IPS-18a (cell line): ENCODE measurements at regions not wholly inside any gene's neighbourhood (a gene's known extent, or its start where the extent isn't known, plus 50 kb on each side); places are given as distances from the start of the nearest gene placed in this dataset.
A peak's percentile ranks its signal among the peaks of the same experiment; 100 is the strongest.

ENCODE experiments used
- H3K27ac ChIP-seq: one replicate; pipeline ENCODE4 v1.5.1; 2013; ENCODE audit warnings: low read length
- H3K27me3 ChIP-seq: one replicate; pipeline ENCODE4 v1.6.1; 2013; ENCODE audit warnings: mild to moderate bottlenecking, low read length; ENCODE audit not compliant: control insufficient read depth, insufficient read depth
- H3K36me3 ChIP-seq: one replicate; pipeline ENCODE4 v1.6.1; 2013; ENCODE audit warnings: low read depth, low read length; ENCODE audit not compliant: control insufficient read depth
- H3K4me1 ChIP-seq: one replicate; pipeline ENCODE4 v1.6.1; 2013; ENCODE audit warnings: low read depth, low read length; ENCODE audit not compliant: control insufficient read depth
- H3K4me3 ChIP-seq: one replicate; pipeline ENCODE4 v1.5.1; 2013; ENCODE audit warnings: low read length
- H3K9ac ChIP-seq: one replicate; pipeline ENCODE4 v1.6.1; 2013; ENCODE audit warnings: mild to moderate bottlenecking, low read length, moderate library complexity
- H3K9me3 ChIP-seq: one replicate; pipeline ENCODE4 v1.6.1; 2013; ENCODE audit warnings: low read depth, low read length; ENCODE audit not compliant: control insufficient read depth

DNA sequence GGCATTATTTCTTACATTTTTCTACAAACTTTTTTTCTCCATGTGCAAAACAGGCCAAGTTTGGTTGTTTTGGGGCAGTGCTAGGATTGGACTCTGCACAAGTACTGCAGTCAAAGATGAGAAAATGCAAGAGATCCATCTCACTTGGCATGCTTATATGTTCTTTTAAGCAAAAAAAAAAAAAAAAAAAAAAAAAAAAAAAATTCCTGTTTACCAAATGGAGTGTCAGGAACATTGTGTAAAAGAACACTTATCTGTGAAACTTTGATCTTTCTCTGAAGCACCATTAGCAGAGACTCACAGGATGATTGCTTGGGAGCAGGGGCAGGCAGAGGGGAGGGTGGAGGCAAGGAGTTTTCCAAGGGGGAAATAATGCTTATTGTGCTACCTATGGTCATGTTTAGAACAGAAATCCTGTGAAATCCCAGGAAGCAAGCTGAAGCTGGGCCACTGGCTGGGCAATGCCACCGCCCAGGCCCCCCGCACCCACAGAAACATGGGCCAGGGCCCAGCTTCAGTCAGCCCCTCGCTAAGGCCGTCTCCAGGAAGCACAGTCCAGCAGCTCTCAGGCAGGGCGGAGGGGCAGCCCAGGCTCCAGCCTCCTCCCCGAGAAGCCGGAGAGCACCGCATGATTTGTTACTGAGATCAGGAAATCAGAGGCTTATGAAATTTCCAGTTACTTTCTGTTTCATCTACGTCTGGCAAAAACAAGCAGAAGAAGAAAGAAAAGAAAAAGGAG, 229.4 kb downstream of the ZNF516 start:
- Histone ChIP-seq H3K4me1 (peaks cover 28% of the 10 kb centered on the region), H3K9me3 (no peaks in the 10 kb centered on the region), H3K9ac (no peak overlapping the region), H3K36me3 (no peaks in the 10 kb centered on the region), H3K4me3 (no peak overlapping the region), H3K27me3 (no peaks in the 10 kb centered on the region), H3K27ac (no peak overlapping the region)

DNA sequence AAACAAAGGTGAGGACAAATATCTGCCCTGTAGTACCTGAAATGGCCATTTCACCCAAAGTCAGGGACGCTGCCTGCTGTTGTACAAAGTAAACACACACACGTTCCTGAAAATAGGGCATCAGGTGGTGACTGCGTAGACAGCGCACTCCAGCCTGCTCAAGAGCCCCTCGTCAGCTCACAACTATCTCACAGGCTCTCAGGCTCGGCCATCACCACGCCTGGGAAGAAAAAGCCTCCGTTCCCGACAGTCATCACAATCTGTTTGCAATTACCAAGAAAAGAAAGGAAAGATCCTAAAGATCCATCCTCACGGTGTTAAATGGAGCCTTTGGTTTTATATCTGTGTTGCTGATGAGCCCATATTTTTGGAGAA, 230.2 kb downstream of the ZNF516 start:
- H3K9ac ChIP-seq = no peak overlapping the region
- no peak overlapping the region for H3K27ac ChIP-seq
- no peaks in the 10 kb centered on the region for H3K9me3 ChIP-seq
- peaks cover 28% of the 10 kb centered on the region for H3K4me1 ChIP-seq
- H3K27me3 ChIP-seq = no peaks in the 10 kb centered on the region
- H3K4me3 ChIP-seq = no peak overlapping the region
- no peaks in the 10 kb centered on the region for H3K36me3 ChIP-seq

DNA sequence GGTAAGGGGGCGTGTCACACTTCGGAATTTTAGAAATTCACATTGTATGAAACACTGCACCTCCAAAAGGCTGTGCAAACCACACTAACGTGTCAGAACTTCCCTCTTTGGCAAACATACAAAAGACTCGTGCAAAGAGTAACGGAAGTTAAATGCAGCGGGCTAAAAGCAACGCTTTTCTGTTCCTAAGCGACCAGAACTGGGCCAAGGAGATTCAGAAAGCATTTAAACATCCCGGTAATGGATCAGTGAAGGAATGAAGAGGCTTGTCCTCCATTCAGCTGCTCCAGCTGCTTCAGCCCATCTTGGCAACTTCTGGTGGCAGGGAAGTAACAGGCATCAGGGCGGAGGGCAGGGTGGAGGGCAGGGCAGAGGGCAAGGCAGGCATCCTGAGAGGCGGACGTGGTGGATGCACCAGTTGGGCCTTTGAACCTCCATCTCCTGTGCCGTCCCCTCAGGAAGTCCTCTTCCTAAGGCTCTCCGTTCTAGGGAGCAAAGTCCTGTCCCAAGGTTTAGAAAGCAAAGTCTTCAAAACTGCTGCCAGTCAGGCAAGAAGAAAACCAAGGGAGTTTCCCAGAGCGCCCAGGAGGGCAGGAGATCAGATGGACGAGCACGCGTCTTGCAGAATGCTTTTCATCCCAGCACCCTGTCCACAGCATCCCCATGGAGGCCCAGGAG, 230.7 kb downstream of the ZNF516 start:
- no peaks in the 10 kb centered on the region for H3K36me3 ChIP-seq
- H3K27ac ChIP-seq = no peak overlapping the region

DNA sequence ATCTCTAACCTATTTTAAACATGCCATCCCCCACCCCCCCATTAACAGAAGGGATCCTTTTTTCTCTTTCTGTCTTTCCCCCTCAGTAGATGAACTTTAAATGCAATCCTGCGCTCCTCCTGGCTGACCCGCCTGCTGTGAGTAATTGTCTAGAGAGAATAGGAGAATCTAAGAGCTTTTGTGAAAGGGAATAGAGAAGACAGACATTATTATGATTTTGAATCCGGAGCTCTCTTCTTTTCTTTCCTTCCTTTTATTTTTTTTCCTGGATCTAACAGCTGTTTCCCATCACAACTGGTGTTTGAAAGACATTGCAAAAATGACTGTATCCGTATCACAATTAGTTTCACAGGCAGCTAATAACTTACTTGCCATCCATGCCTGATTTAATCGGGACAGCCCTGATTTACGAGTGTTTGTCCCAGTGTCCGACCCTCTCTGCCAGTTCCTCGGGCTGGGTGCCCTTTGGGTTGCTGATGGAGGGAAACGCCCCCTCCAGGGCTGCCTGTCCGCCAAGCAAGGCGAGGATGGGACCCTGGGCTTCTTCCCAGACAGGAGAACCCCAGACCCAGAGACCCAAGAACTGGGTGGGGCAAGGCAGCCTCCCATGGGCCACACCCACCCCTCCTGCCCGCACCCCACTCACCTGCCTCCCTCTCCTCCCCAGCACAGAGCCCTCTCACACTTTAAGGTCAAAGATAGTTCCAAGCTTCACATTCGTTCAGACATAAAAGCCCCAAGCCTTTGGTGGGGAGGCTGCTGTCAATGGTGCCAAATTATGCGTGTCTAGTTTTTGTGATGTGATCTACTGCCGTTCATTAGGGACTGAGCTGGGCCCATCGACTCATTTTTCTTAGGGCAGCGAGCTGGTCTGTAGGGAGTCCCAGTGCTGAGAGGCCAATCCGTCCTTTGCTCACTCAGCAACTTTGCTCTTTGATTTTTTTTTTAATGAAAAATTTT, 231.7 kb downstream of the ZNF516 start:
- H3K27me3 ChIP-seq = no peaks in the 10 kb centered on the region
- peaks cover 38% of the 10 kb centered on the region for H3K4me1 ChIP-seq
- no peak overlapping the region for H3K9ac ChIP-seq
- no peaks in the 10 kb centered on the region for H3K36me3 ChIP-seq
- H3K4me3 ChIP-seq = peak overlapping the region; percentile 42
- no peak overlapping the region for H3K27ac ChIP-seq
- H3K9me3 ChIP-seq = no peaks in the 10 kb centered on the region

More for the DNA sequence above, 230.7 kb downstream of the ZNF516 start:
- Histone ChIP-seq H3K27me3 (no peaks in the 10 kb centered on the region), H3K9me3 (no peaks in the 10 kb centered on the region), H3K4me3 (no peak overlapping the region), H3K4me1 (peaks cover 28% of the 10 kb centered on the region), H3K9ac (no peak overlapping the region)

DNA sequence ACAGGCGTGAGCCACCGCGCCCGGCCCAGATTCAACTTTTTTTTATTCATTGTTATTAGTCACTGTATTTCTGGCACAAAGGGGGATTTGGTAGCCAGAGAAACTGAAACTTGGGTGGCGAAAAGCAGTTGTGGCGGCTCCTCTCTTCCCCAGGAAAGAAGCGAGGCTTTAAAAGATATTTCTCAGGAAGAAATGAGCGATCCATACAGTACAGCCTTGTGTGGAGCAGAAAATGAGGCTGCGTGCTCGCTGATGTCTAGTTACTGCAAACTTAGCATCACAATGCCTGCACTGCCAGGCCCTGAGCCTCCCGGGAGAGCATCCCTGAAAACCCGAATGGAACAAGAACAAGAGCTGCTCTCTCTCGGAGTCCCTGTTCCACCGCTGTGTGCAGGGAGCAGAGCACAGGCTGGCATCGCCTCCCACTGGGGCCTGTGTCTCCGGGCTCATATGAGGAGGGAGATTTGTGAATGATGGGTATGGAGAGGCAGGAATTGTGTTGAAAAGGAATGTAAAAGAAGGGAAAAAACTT, 234.0 kb downstream of the ZNF516 start:
- H3K27me3 ChIP-seq = no peaks in the 10 kb centered on the region
- no peak overlapping the region for H3K9ac ChIP-seq
- no peak overlapping the region for H3K27ac ChIP-seq
- H3K9me3 ChIP-seq = no peaks in the 10 kb centered on the region
- no peaks in the 10 kb centered on the region for H3K36me3 ChIP-seq
- H3K4me3 ChIP-seq = no peak overlapping the region
- H3K4me1 ChIP-seq = peaks cover 50% of the 10 kb centered on the region

DNA sequence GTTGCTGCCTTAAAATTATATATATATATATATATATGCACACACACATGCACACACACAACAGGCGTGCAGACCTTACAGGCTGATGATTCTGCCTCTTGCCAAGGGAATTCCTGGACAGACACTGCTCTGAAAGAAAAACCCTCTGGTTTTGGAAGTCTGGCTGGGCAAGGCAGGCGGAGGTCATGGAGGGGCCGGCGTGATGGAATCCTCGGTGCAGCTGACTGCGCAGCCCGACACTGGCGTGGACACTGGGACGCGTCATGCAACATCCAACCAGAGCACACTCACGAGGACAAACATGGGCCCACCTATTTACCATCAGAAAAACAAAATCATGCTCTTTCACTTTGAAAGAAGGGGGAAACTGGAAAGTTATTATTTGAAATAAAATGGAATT, 235.3 kb downstream of the ZNF516 start:
- Histone ChIP-seq H3K4me3 (no peak overlapping the region), H3K9me3 (no peaks in the 10 kb centered on the region), H3K4me1 (peaks cover 50% of the 10 kb centered on the region), H3K36me3 (no peaks in the 10 kb centered on the region), H3K9ac (no peak overlapping the region), H3K27me3 (no peaks in the 10 kb centered on the region), H3K27ac (no peak overlapping the region)

DNA sequence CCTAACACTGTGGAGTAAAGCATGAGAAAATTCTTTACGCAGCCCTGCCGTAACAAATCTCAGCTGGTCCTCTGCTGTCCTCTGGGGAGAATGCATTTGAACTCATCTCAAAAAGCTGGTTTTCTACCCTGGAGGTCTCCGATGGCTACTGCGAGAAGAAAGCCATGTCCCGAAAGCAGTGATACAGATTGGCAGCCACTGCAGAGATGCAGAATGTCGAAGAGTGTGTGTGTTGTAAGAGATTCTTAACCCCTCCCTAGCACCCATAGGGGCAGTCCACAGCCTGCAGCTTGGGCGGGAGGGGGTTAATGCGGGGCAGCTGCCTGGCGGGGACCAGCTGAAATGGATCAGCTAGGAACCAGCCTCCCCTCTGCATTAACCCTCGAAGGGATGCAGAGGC, 235.9 kb downstream of the ZNF516 start:
- Histone ChIP-seq H3K36me3 (no peaks in the 10 kb centered on the region), H3K27ac (no peak overlapping the region), H3K27me3 (no peaks in the 10 kb centered on the region), H3K9ac (no peak overlapping the region), H3K4me1 (peaks cover 48% of the 10 kb centered on the region), H3K4me3 (no peak overlapping the region), H3K9me3 (no peaks in the 10 kb centered on the region)

DNA sequence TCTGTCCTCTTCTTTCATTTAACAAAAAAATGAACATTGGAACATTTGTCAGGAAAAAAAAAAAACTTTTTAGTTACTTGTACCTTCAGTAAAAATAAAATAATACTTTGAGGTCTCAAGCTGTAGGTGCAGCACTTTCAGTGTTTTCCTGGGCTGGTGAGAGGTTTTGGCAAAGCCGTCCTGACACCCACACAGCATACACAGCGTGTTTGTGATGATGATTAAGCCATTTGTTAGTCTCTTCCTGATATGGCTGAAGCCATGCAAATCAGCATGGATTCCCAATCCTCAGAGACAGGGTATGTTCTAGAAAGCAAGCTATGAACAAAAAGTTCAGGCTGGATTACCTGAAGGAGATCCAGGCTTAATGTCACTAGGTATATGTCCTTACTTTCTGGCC, 236.8 kb downstream of the ZNF516 start:
- H3K27me3 ChIP-seq = no peaks in the 10 kb centered on the region
- H3K9me3 ChIP-seq = no peaks in the 10 kb centered on the region
- H3K9ac ChIP-seq = no peak overlapping the region
- no peak overlapping the region for H3K4me3 ChIP-seq
- H3K36me3 ChIP-seq = no peaks in the 10 kb centered on the region
- H3K27ac ChIP-seq = no peak overlapping the region
- H3K4me1 ChIP-seq = peaks cover 39% of the 10 kb centered on the region

DNA sequence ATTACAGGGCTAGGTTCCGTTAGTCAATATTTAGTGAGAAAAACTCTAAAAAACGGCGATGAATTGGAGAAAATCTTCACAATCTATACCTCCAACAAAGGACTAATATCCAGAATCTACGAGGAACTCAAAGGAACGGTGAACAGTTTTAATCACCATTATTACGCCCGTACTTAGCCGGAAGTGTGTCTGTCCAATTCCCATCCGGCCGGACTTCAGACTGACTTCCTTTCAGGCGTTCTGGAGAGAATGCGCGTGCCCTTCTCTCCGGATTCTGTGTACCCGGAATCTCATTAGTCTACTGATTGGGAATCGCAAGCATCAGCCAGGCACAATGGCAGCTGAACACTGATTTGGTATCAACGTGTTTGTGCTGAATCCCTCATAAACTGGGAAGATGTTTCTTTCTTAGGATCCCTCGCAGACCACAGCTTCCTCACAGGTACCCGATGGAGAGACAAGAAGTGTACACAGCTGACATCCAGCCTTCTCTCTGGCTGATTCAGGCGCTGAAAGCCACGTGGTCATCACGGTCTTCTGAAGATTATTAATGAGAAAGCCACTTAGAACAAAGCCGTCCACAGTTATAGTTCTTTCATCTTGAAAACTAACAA, 239.9 kb downstream of the ZNF516 start:
- H3K4me1 ChIP-seq = peaks cover 22% of the 10 kb centered on the region
- H3K27me3 ChIP-seq = no peaks in the 10 kb centered on the region
- no peak overlapping the region for H3K27ac ChIP-seq
- H3K4me3 ChIP-seq = no peak overlapping the region
- H3K36me3 ChIP-seq = no peaks in the 10 kb centered on the region
- no peak overlapping the region for H3K9ac ChIP-seq
- H3K9me3 ChIP-seq = no peaks in the 10 kb centered on the region

DNA sequence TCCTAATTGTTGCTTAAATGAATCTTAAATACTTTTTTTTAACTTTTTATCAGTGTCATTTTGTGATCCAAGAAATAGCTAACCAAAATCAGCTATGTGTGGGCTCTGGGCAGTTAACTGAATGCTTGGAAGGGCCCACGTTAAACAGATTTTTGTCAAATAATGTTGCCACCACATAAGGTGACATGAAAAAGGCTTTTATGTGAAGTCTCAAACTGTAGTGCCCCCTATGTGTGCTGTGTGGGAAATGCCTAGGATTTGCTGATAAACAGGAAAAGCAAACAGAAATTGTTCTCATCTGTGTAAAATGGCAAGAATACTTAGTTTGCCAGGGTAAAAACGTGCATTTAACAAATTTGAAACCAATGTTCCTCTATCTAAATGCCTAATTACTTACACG, 242.2 kb downstream of the ZNF516 start:
- H3K9ac ChIP-seq = no peak overlapping the region
- peaks cover 8% of the 10 kb centered on the region for H3K4me1 ChIP-seq
- no peak overlapping the region for H3K27ac ChIP-seq
- no peaks in the 10 kb centered on the region for H3K27me3 ChIP-seq
- no peaks in the 10 kb centered on the region for H3K9me3 ChIP-seq
- no peak overlapping the region for H3K4me3 ChIP-seq
- no peaks in the 10 kb centered on the region for H3K36me3 ChIP-seq

DNA sequence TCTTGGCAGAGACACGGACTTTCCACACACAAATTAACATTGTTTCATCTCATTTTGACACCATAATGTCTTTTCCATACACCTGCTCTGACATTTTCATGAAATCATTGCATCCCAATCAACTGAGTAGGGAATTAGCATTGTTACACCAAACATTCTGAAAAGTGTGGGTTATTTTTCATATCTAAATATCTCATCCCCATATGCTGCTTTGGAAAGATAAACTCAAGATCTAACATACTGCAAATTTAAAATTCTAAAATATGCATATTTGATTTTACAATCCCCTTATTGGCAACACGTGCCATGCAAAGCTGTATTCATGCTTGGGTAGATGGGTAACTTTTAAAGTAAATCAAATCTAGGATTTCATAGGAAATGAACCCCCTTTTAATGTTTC, 242.9 kb downstream of the ZNF516 start:
- Histone ChIP-seq H3K27ac (no peak overlapping the region), H3K27me3 (no peaks in the 10 kb centered on the region), H3K4me1 (peaks cover under 1% of the 10 kb centered on the region), H3K4me3 (no peak overlapping the region), H3K9ac (no peak overlapping the region), H3K36me3 (no peaks in the 10 kb centered on the region), H3K9me3 (no peaks in the 10 kb centered on the region)
